HCT116 (cell line): ENCODE measurements at regions not wholly inside any gene's neighbourhood (a gene's known extent, or its start where the extent isn't known, plus 50 kb on each side); places are given as distances from the start of the nearest gene placed in this dataset.

ENCODE experiments used
- ATAC-seq: fragments of 200-7000 bp; cut with Tn5 transposase; 2 replicates; pipeline ENCODE4 v1.9.1; 2020; ENCODE audit warnings: mild to moderate bottlenecking, moderate library complexity
- BruUV-seq: library from RNA; stranded (reverse); fragments of 400-500 nt; replicated peaks from 2 replicates; lab custom pipeline; 2021; lab: Mats Ljungman, UMichigan
- CTCF ChIA-PET: fragments of 300-600 bp; sonication (Branson Sonifier 250); formaldehyde crosslinking; loops from one replicate; lab custom pipeline; 2021; ENCODE audit warnings: antibody characterized with exemption; lab: Charles Lee
- POLR2A ChIA-PET: fragments of 300-600, 350-600 bp; sonication (Branson Sonifier 250); formaldehyde crosslinking; loops from one replicate; lab custom pipeline; 2021; ENCODE audit warnings: antibody characterized with exemption; lab: Charles Lee
- RAD21 ChIA-PET, 2 experiments: fragments of 300-600 bp; sonication (Branson Sonifier 250); formaldehyde crosslinking; loops; one replicate each; lab custom pipeline; 2023; ENCODE audit warnings: low total read pairs in 2 of 2; ENCODE audit not compliant: uncharacterized antibody in 2 of 2, unreplicated experiment in 2 of 2, low non-redundant PET in 1 of 2; lab: Charles Lee
- DNase-seq: peaks from one replicate; pipeline ENCODE4 v3.0.0-alpha.2; 2010; ENCODE audit warnings: low read depth, low spot score
- H2AFZ ChIP-seq: fragments of 200-600 bp; shearing (Covaris generic), sonication (generic); 2 replicates; pipeline ENCODE4 v1.6.1; 2017; ENCODE audit warnings: low read depth, mixed run types, mixed read lengths, antibody characterized with exemption, low read length; ENCODE audit not compliant: poor library complexity, severe bottlenecking
- H3K27ac ChIP-seq: 2 replicates; pipeline ENCODE4 v1.5.1; 2012; ENCODE audit warnings: low read depth, low read length
- H3K27me3 ChIP-seq: fragments of 200-600 bp; sonication (generic); 2 replicates; pipeline ENCODE4 v1.6.1; 2016; ENCODE audit warnings: mixed run types, low read length, mixed read lengths; ENCODE audit not compliant: insufficient read depth
- H3K36me3 ChIP-seq, 2 experiments: fragments of 200-500 bp in 1 of 2; fragments of 200-600 bp in 1 of 2; sonication (Bioruptor generic) in 1 of 2; sonication (generic) in 1 of 2; 2 replicates each; pipeline versions ENCODE4 v1.5.1 to v1.6.1; 2014 to 2016; ENCODE audit warnings: low read length in 2 of 2, inconsistent platforms in 1 of 2, mixed read lengths in 1 of 2, mixed run types in 1 of 2; ENCODE audit not compliant: insufficient read depth in 2 of 2, control insufficient read depth in 1 of 2
- H3K4me1 ChIP-seq, 2 experiments: fragments of 200-600 bp in 1 of 2; sonication (generic) in 1 of 2; 2 replicates each; pipeline versions ENCODE4 v1.5.1 to v1.6.1; 2012 to 2017; ENCODE audit warnings: low read length in 2 of 2, inconsistent platforms in 1 of 2, mild to moderate bottlenecking in 1 of 2, mixed read lengths in 1 of 2, mixed run types in 1 of 2, moderate library complexity in 1 of 2; ENCODE audit not compliant: insufficient read depth in 2 of 2, control insufficient read depth in 1 of 2
- H3K4me2 ChIP-seq: fragments of 200-600 bp; sonication (generic); 2 replicates; pipeline ENCODE4 v1.6.1; 2017; ENCODE audit warnings: mixed run types, low read length, mixed read lengths
- H3K4me3 ChIP-seq, 2 experiments: fragments of 200-600 bp in 1 of 2; sonication (generic) in 1 of 2; replicated peaks in 1 of 2; 2 replicates each; pipeline ENCODE4 v1.5.1; 2011 to 2016; ENCODE audit warnings: low read length in 2 of 2, control low read depth in 1 of 2, low read depth in 1 of 2, mild to moderate bottlenecking in 1 of 2, mixed read lengths in 1 of 2, mixed run types in 1 of 2
- H3K79me2 ChIP-seq: fragments of 200-600 bp; sonication (generic); 2 replicates; pipeline ENCODE4 v1.6.1; 2017; ENCODE audit warnings: mild to moderate bottlenecking, mixed run types, low read length, moderate library complexity, mixed read lengths; ENCODE audit not compliant: insufficient read depth
- H3K9ac ChIP-seq: fragments of 200-600 bp; sonication (generic); 2 replicates; pipeline ENCODE4 v1.6.1; 2016; ENCODE audit warnings: low read length, mixed read lengths
- H3K9me2 ChIP-seq: fragments of 200-600 bp; sonication (generic), shearing (Covaris generic); 2 replicates; pipeline ENCODE4 v1.6.1; 2017; ENCODE audit warnings: mixed run types, mild to moderate bottlenecking, moderate library complexity; ENCODE audit not compliant: insufficient read depth
- H3K9me3 ChIP-seq, 2 experiments: fragments of 200-500 bp in 1 of 2; fragments of 200-600 bp in 1 of 2; sonication (Bioruptor generic) in 1 of 2; sonication (generic) in 1 of 2; 2 replicates each; pipeline ENCODE4 v1.6.1; 2014 to 2017; ENCODE audit warnings: low read length in 2 of 2, mixed read lengths in 2 of 2, inconsistent platforms in 1 of 2, low read depth in 1 of 2, mild to moderate bottlenecking in 1 of 2, mixed run types in 1 of 2, moderate library complexity in 1 of 2; ENCODE audit not compliant: control insufficient read depth in 1 of 2, insufficient read depth in 1 of 2
- H4K20me1 ChIP-seq: fragments of 200-600 bp; sonication (generic), shearing (Covaris generic); 2 replicates; pipeline ENCODE4 v1.6.1; 2017; ENCODE audit warnings: mixed run types, mild to moderate bottlenecking, moderate library complexity; ENCODE audit not compliant: insufficient read depth
- CTCF ChIP-seq, 3 experiments: fragments of 200-600 bp in 1 of 3; sonication (generic) in 1 of 3; IDR thresholded peaks in 2 of 3; conservative IDR thresholded peaks in 1 of 3; 2 replicates each; pipeline ENCODE4 v1.5.1; 2012 to 2017; ENCODE audit warnings: low read depth in 2 of 3, low read length in 2 of 3, antibody characterized with exemption in 1 of 3, borderline replicate concordance in 1 of 3, control low read depth in 1 of 3, mild to moderate bottlenecking in 1 of 3, mixed read lengths in 1 of 3, mixed run types in 1 of 3, moderate library complexity in 1 of 3; ENCODE audit not compliant: insufficient read depth in 1 of 3
- JUND ChIP-seq: IDR thresholded peaks from 2 replicates; pipeline ENCODE4 v1.6.1; 2012
- POLR2A ChIP-seq: IDR thresholded peaks from 2 replicates; pipeline ENCODE4 v1.7.0; 2011; ENCODE audit warnings: borderline replicate concordance; ENCODE audit not compliant: insufficient read depth, insufficient read length; ENCODE audit errors: extremely low read depth
- POLR2AphosphoS5 ChIP-seq: IDR thresholded peaks from 2 replicates; pipeline ENCODE4 v1.6.1; 2011; ENCODE audit warnings: mild to moderate bottlenecking, low read depth, low read length, moderate library complexity
- RAD21 ChIP-seq: IDR thresholded peaks from 2 replicates; pipeline ENCODE4 v1.6.1; 2012; ENCODE audit warnings: low read depth, mild to moderate bottlenecking
- TCF7L2 ChIP-seq: IDR thresholded peaks from 2 replicates; pipeline ENCODE4 v1.7.0; 2011; ENCODE audit warnings: borderline replicate concordance, inconsistent platforms; ENCODE audit not compliant: insufficient read depth, insufficient read length; ENCODE audit errors: extremely low read depth
- ZBTB33 ChIP-seq: IDR thresholded peaks from 2 replicates; pipeline ENCODE4 v1.6.1; 2011; ENCODE audit warnings: mild to moderate bottlenecking, low read length, moderate library complexity; ENCODE audit not compliant: insufficient replicate concordance; ENCODE audit errors: extremely low read depth
- intact Hi-C: fragments of 100-400 bp; cut with micrococcal nuclease; formaldehyde crosslinking; loops from 2 replicates; pipeline ENCODE4 v1.10.0; 2022

- intact Hi-C loops, result loop anchor here (2.0 kb wide), 1 partner anchor 774 kb away; no protein-coding TSS in a partner anchor
- no peak overlapping the region for H3K4me2 ChIP-seq
- no peak overlapping the region for H2AFZ ChIP-seq
- peak; percentile 8 for DNase-seq
- CTCF ChIA-PET, result interaction anchor here (0.6 to 0.8 kb wide), 6 partner anchors 11 to 1121 kb away, joined by 3 to 4 read pairs (median 3); no protein-coding TSS in a partner anchor
- no peaks in the 10 kb centered on the region for H3K36me3 ChIP-seq
- no peak overlapping the region for H3K9ac ChIP-seq
- POLR2A ChIA-PET, result no interaction called here
- H4K20me1 ChIP-seq, result no peaks in the 10 kb centered on the region
- TF ChIP-seq JUND (no peak), TCF7L2 (no peak), CTCF (IDR thresholded peaks at IDR 0.05 in 2 of 3, conservative IDR thresholded peaks at IDR 0.05 in 1 of 3; ENCODE audit: borderline replicate concordance in 1 of 3, insufficient read depth in 1 of 3, low read depth in 2 of 3, low read length in 2 of 3) (peak; percentile 18 to 51 (median 37); a peak in 4 of 6 replicates), RAD21 (peak; percentile 55), POLR2A (no peak), ZBTB33 (no peak), POLR2AphosphoS5 (no peak)
- ATAC-seq, result peak; percentile 86
- H3K4me1 ChIP-seq, result no peaks in the 10 kb centered on the region
- H3K27ac ChIP-seq, result no peak overlapping the region
- H3K9me3 ChIP-seq, result no peaks in the 10 kb centered on the region
- RAD21 ChIA-PET, result no interaction called here
- no peak overlapping the region for H3K4me3 ChIP-seq
- BruUV-seq, result no TSS peak
- no peaks in the 10 kb centered on the region for H3K27me3 ChIP-seq
- no peaks in the 10 kb centered on the region for H3K9me2 ChIP-seq
- H3K79me2 ChIP-seq, result no peaks in the 10 kb centered on the region
Observed at GRCh38 chr5:85049020-85049419, 664.3 kb upstream of the EDIL3 start.
